ENCODE measurements at regions not wholly inside any gene's neighbourhood (a gene's known extent, or its start where the extent isn't known, plus 50 kb on each side); places are given as distances from the start of the nearest gene placed in this dataset.

DNA sequence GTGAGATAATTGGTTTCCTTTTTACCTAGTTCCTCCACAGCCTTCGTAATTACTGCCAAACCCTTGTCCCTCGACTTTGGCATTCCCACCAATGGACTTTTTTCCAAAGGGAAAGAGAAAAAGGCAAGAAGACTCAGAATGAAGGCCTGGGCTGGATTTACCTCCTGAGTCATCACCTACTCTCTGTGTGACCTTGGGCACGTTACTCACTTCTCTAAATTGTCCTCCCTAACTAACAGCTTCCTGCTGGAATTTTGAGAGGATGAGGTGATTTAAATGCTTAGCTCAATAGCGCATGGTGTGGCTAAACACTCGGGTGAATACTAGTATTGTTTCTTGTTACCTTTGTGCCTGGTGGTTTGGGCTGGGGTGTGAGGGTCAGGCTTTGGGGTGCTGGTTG lies 146.6 kb downstream of the DHX35 start:
- Histone ChIP-seq H3K4me1 (ENCODE audit: control insufficient read depth in 2 of 3, insufficient read depth in 2 of 3, low read depth in 1 of 3, low read length in 3 of 3) (no peaks in the 10 kb centered on the region), H3K36me3 (ENCODE audit: control insufficient read depth in 2 of 3, insufficient read depth in 3 of 3, low read length in 3 of 3) (no peaks in the 10 kb centered on the region), H3K27ac (ENCODE audit: low read depth in 2 of 2, low read length in 2 of 2) (no peak overlapping the region), H3K9ac (ENCODE audit: low read length in 3 of 3) (no peak overlapping the region), H3K9me3 (ENCODE audit: control insufficient read depth in 2 of 3, insufficient read depth in 1 of 3, low read length in 3 of 3) (peaks cover 0 to under 1% (median 0%) of the 10 kb centered on the region in 3 donors), H3K4me3 (ENCODE audit: low read length in 3 of 3) (no peak overlapping the region), H3K27me3 (ENCODE audit: control insufficient read depth, insufficient read depth, low read length) (peaks cover 2% of the 10 kb centered on the region)
- FAIRE-seq (no peak), DNase-seq (peak in 1 of 5 donors; percentile 31)
- TF ChIP-seq, protein P1, sequence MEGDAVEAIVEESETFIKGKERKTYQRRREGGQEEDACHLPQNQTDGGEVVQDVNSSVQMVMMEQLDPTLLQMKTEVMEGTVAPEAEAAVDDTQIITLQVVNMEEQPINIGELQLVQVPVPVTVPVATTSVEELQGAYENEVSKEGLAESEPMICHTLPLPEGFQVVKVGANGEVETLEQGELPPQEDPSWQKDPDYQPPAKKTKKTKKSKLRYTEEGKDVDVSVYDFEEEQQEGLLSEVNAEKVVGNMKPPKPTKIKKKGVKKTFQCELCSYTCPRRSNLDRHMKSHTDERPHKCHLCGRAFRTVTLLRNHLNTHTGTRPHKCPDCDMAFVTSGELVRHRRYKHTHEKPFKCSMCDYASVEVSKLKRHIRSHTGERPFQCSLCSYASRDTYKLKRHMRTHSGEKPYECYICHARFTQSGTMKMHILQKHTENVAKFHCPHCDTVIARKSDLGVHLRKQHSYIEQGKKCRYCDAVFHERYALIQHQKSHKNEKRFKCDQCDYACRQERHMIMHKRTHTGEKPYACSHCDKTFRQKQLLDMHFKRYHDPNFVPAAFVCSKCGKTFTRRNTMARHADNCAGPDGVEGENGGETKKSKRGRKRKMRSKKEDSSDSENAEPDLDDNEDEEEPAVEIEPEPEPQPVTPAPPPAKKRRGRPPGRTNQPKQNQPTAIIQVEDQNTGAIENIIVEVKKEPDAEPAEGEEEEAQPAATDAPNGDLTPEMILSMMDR (IDR thresholded peaks at IDR 0.05; ENCODE audit: borderline replicate concordance, extremely low read depth, insufficient read depth) = no peak
- intact Hi-C loops (cut with DNase I) = no loop called here

DNA sequence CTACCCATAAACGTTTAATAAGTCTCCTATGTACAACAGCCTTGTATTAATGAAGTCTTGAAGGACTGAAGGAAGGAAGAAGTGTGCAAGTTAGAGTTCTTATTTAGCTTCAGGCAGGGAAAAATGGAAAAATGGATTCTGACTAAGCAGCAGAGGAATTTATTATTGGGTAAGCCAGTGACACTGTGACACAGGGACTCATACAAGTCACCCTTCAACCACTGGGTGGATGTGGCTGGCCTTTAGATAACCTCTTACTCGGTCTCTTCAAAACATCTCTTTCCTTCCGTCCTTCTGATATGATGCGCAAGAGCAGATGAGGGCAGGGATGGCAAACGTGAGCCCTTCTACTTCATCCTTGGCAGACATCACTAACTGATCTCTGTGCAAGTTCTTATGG lies 145.6 kb downstream of the DHX35 start:
- Histone ChIP-seq H3K27ac (ENCODE audit: low read depth in 2 of 2, low read length in 2 of 2) (no peak overlapping the region), H3K9me3 (ENCODE audit: control insufficient read depth in 2 of 3, insufficient read depth in 1 of 3, low read length in 3 of 3) (peaks cover 0 to 5% (median 2%) of the 10 kb centered on the region in 3 donors), H3K36me3 (ENCODE audit: control insufficient read depth in 2 of 3, insufficient read depth in 3 of 3, low read length in 3 of 3) (no peaks in the 10 kb centered on the region), H3K27me3 (ENCODE audit: control insufficient read depth, insufficient read depth, low read length) (peaks cover 2% of the 10 kb centered on the region), H3K4me1 (ENCODE audit: control insufficient read depth in 2 of 3, insufficient read depth in 2 of 3, low read depth in 1 of 3, low read length in 3 of 3) (no peaks in the 10 kb centered on the region), H3K9ac (ENCODE audit: low read length in 3 of 3) (no peak overlapping the region), H3K4me3 (ENCODE audit: low read length in 3 of 3) (no peak overlapping the region)
- TF ChIP-seq, protein P1 (IDR thresholded peaks at IDR 0.05; ENCODE audit: borderline replicate concordance, extremely low read depth, insufficient read depth) = no peak
- no peak for FAIRE-seq
- no peak for DNase-seq
- intact Hi-C loops (cut with DNase I) = no loop called here

DNA sequence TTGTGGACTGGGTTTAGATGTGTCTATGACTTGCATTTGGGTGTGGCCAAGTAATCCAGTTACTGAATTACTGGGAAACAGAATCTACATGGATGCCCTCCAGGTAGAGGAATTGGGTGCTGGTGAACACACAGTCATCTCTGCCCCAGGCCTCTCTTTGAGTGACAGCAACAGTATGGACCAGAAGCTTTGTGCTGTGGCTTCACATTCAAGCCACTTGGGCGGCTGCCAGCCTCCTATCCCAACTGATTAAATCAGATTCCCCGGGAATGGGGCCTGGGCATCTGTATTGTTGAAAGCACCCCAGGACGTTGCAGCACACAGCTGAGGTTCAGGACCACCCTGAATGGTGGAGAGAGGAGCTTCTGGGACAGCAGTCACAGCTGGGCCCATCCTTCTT lies 144.6 kb downstream of the DHX35 start:
- Histone ChIP-seq H3K27ac (ENCODE audit: low read depth in 2 of 2, low read length in 2 of 2) (no peak overlapping the region), H3K4me3 (ENCODE audit: low read length in 3 of 3) (no peak overlapping the region), H3K9me3 (ENCODE audit: control insufficient read depth in 2 of 3, insufficient read depth in 1 of 3, low read length in 3 of 3) (peaks cover 0 to 5% (median 2%) of the 10 kb centered on the region in 3 donors), H3K36me3 (ENCODE audit: control insufficient read depth in 2 of 3, insufficient read depth in 3 of 3, low read length in 3 of 3) (no peaks in the 10 kb centered on the region), H3K27me3 (ENCODE audit: control insufficient read depth, insufficient read depth, low read length) (peaks cover 2% of the 10 kb centered on the region), H3K4me1 (ENCODE audit: control insufficient read depth in 2 of 3, insufficient read depth in 2 of 3, low read depth in 1 of 3, low read length in 3 of 3) (no peaks in the 10 kb centered on the region), H3K9ac (ENCODE audit: low read length in 3 of 3) (no peak overlapping the region)
- DNase-seq (no peak), FAIRE-seq (no peak)
- intact Hi-C loops (cut with DNase I) = no loop called here
- TF ChIP-seq, protein P1 (IDR thresholded peaks at IDR 0.05; ENCODE audit: borderline replicate concordance, extremely low read depth, insufficient read depth) = no peak

DNA sequence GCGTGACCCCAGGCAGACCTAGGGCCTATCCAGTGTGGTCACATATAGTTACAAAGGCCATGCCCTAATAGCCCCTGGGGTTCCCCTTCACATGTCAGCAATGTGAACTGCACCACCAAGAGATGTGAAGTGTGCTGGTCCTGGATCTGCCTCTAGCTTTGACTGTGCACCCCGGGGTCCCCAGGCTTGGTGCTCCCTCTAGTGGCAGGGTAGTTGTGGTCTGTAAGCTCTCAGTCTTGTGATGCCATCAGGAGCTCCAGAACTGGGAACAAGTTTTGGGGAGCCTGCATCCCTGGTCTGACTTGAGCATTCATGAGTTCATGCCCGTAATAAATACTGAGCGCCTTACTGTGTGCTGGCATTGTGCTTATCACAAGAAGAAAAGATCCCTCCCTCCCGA lies 143.4 kb downstream of the DHX35 start:
- FAIRE-seq (no peak), DNase-seq (no peak)
- Histone ChIP-seq H3K36me3 (ENCODE audit: control insufficient read depth in 2 of 3, insufficient read depth in 3 of 3, low read length in 3 of 3) (no peaks in the 10 kb centered on the region), H3K27me3 (ENCODE audit: control insufficient read depth, insufficient read depth, low read length) (no peaks in the 10 kb centered on the region), H3K9me3 (ENCODE audit: control insufficient read depth in 2 of 3, insufficient read depth in 1 of 3, low read length in 3 of 3) (peaks cover 0 to 5% (median 2%) of the 10 kb centered on the region in 3 donors), H3K9ac (ENCODE audit: low read length in 3 of 3) (no peak overlapping the region), H3K4me1 (ENCODE audit: control insufficient read depth in 2 of 3, insufficient read depth in 2 of 3, low read depth in 1 of 3, low read length in 3 of 3) (no peaks in the 10 kb centered on the region), H3K4me3 (ENCODE audit: low read length in 3 of 3) (no peak overlapping the region), H3K27ac (ENCODE audit: low read depth in 2 of 2, low read length in 2 of 2) (no peak overlapping the region)
- intact Hi-C loops (cut with DNase I) = no loop called here
- TF ChIP-seq, protein P1 (IDR thresholded peaks at IDR 0.05; ENCODE audit: borderline replicate concordance, extremely low read depth, insufficient read depth) = no peak

Measured in kidney (tissue), 13 donors.